Stimulated activated CD4-positive, alpha-beta T cell treated with anti-CD3 and anti-CD28 coated beads, TNF-alpha, amount 100 ng/mL, for 24 hours (primary cell): ENCODE measurements at regions not wholly inside any gene's neighbourhood (a gene's known extent, or its start where the extent isn't known, plus 50 kb on each side); places are given as distances from the start of the nearest gene placed in this dataset.
"Not testable (repeated sequence)": the region's sequence is repeated elsewhere in the genome, so short reads cannot be mapped to it uniquely, and the experiment has no call there.

Source experiments
- DNase-seq, 3 experiments: peaks; one replicate each; pipeline ENCODE4 v3.0.0-alpha.2; 2020; ENCODE audit warnings: low read depth in 3 of 3

DNA sequence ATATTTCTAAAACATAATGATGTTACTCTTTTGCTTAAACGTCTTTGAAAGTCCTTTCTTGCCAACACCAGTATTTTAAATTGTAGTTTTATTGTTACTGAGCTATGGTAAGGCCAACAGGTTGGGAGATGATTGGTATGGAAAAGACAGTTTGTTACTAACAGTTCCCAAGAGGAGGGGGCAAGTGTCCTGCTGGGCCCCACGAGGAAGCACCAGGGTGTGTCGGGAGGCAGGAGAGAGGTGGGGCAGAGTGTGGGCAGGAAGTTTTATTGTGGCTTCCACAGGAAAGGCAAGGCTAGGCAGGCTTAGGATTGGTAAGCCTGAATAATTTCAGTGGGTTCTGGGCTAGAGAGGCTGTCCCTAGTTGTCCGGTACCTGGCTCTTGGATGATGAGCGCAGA lies 134.3 kb downstream of the SOCS6 start:
- DNase-seq: no peak

DNA sequence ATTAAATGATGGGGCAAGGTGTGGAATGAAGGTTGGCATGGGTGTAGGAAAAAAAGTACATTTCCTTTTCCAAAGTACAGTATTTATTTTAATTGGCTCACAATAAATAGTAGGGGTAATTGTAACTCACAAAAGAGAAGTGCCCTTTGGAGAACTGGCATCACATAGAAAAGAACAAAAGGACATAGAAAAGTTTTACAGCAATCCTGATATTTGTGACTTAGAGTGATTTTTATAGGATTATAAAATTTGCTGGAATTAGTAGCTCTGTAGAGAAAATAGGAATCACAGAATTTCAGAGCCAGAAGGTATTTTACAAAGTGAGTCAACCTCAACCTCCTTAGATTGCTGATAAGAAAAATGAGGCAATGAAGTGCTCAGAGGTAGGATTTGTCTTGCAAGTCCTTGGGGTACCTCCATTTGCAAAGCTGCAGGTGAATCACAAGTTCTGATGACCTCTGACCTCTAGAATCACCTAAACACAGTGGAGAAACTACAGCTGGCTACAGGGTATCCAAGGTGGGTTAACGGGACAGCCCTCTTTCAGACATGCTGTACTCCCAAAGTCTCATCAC lies 133.6 kb downstream of the SOCS6 start:
- no peak for DNase-seq

DNA sequence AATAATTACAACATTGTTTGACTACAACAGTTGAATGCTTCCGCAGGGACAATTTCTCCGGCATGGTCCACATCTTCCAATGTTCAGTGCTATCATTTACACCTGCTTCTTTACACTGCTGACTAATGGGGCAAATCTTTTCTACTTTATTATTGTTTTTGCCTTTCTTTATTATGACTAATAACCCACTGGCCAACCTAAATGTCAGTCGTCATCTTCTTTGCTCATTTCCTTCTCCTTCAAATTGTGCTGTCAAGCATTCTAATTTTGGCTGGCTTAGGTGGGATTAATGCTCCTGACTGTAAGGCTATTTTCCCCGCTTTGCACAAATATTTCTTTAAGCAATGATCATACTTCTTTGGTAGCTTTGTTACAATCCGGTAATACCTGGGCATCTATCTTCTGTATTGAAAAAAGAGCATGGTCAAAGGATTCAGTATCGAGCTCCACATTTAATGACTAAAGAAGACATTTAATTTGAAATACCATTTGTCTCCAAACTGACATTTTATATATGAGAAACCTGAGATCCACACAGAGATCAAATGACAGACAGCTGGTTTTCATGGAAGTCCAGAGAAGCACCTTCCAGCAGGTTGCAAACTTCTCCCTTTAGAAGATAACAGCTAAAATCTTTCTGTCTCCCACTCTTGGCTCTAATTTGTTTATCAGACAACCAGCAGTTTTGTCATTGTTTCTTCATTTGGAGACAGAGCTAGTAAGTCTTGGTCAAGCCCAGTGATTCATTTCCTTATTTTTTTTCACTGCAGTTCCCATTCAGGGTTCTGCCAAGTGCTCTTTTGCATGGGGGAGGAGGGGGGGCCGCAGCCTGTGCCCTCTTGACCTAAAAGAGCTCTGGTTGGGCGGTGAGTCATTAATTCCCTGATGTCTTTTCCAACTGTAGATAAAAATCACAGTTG lies 132.9 kb downstream of the SOCS6 start:
- no peak for DNase-seq

DNA sequence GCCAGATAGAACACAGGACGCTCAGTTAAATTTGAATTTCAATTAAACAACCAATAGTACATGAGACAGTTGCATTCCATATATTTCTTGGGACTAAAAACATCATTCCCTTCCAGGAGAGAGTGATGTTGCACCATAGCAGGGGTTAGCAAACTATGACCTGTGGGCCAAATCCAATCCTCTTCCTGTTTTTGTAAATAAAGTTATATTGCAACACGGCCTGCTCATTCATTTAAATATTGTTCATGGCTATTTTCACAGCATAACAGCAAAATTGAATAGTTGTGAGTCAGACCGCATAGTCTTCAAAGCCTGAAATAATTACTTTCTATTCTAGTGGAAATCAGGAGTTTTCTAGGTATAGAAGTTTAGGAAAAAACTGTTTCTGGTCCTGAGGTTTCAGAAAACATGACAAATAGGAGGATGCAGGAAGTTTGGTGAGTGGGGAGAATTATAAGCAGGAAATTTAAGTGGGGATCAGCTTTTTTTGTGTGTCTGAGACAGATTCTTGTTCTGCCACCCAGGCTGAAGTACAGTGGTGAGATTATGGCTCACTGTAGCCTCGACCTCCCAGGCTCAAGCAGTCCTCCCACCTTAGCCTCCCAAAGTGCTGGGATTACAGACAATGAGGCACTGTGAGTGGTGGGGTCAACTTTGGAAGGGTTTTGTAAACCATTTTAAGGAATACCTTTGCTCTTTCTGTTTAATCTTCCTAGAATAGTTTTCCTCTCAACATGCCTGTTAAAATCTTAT lies 131.5 kb downstream of the SOCS6 start:
- DNase-seq: no peak

DNA sequence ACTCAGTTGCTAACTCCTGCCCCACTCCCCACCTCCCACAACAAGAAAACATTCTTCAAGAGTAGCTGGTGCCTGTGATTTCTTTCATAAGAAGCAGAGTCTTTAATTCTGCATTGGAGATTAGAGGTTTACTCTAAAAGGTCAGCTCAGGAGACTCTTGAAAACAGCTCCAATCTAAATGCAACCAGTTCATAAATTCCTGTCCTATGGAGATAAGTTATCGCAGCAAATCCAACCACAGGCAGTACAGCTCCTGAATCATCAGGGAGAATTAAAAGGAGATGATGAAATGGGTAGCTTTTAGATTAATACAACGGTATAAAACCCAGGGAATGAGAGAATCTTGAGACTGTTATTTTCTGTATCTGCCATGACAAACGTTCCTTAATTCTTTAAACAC lies 130.7 kb downstream of the SOCS6 start:
- no peak for DNase-seq

DNA sequence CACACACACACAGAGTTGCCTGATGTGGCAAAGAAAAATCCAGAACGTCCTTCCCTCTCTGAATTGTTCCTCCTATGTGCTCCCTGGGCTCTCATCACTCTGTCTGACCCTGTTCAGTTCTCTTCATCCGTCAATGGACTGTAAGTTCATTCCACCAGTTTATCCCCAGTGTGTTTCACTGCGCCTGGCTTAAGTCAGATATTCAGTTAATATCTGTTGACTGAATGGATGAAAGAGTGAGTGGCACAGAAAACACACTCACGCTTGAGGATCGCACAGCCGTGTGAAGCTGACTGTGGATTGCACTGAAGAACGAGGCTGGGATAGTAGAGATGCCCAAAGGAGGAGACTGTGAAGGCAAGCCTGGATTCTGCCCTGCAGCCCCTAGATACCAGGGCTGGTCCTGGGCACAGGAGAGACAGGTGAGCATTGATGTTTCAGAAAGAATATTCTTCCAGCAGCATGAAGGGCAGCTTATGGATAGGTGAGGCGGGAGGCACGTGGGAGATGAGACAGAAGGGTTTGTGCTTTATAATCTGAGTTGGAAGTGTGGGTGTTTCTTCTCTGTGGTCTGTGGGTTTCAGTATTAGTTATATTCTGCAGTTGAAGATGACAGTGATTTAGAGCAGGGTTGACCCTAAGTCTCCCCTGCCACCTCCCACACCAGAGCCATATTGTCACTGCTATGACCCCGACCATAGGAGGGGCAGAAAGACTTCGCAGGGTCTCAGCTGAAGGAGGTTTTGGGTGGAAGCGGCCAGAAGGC lies 129.9 kb downstream of the SOCS6 start:
- no peak for DNase-seq

DNA sequence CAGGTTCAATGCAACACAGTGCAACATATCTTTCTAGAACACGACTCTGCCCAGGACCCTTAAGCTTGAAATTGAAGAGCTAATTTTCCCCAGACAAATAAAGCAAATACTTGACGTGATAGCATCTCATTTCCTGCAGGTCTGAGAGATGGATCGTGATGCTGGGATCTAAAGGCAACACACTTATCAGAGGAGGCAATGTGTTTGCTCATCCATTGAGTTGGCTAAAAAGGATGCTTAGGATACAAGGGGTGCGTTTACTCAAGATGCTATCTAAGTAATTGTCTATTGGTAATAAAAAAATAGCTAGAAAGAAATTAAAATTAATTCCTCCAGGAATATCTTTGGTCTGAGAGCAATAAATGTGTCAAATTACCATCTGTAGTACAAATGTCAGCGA lies 129.0 kb downstream of the SOCS6 start:
- no peak for DNase-seq

DNA sequence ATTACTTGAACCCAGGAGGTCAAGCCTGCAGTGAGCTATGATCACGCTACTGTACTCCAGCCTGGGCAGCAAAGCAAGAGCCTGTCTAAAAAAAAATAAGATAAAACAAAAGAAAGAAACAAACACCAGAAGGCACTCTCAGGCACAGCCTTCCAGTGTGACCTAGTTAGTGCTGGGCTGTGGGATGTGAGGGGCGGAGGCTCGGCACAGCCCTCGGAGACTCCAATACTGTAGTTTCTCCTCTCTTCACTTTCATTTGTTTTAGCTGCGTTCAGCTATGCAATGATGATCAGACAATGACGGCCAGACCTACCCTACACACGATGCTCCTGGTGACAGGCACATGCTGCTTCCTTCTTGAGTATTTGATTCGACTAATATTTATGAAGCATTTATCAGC lies 127.7 kb downstream of the SOCS6 start:
- DNase-seq: no peak

DNA sequence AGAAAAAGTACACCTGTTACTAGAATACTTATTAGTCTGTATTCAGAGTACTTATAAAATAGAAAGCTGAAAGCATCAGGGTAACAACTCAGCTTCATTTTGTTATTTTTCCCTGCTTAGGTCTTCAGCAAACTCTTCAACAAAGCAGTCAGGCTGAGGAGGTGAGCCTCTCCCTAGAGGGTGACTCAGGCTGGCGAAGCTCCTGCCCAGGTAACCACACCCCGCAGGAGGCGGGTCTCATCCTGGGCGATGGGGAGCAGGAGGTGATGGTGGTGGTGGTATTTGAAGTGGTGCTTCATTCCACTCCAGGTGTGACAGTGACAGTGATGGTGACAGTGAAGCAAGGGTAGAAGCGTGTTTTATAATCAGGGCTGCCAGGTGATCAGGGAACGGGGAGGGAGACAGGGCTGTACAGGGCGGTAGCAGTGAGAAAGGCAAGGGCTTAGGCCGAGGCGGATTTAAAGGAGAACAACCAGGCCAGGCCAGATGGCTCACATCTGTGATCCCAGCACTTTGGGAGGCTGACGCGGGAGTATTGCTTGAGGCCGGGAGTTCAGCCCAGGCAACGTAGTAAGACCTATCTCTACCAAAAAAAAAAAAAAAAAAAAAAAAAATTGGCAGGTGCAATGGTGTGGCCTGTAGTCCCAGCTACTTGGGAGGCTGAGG lies 127.1 kb downstream of the SOCS6 start:
- no peak for DNase-seq

DNA sequence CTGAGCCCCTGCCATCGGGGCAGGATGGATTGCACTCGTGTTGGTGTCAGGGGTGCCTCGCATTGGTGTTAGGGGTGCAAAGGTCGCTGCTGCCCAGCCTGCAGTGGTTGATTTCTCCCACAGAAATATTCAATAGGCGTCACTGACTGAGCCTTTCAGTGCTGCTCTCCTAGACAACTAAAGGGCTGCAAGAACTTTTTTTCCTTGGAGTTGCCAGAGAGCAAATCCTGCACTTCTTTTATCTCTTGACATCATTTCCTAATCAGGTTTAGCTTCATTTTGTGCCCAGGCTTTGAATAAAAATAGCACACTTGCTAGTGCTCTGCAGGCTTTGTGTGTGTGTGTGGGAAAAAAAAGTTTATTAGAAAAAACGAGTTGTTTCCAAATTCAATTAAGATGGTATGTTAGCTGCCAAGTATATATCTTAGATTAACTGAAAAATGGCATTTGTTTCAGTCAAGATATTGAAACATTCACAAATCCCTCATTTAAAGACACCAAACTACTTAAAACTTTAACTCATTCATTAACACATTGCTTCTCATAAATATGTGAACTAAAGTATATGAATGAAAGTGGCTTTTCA lies 125.6 kb downstream of the SOCS6 start:
- DNase-seq: no peak

DNA sequence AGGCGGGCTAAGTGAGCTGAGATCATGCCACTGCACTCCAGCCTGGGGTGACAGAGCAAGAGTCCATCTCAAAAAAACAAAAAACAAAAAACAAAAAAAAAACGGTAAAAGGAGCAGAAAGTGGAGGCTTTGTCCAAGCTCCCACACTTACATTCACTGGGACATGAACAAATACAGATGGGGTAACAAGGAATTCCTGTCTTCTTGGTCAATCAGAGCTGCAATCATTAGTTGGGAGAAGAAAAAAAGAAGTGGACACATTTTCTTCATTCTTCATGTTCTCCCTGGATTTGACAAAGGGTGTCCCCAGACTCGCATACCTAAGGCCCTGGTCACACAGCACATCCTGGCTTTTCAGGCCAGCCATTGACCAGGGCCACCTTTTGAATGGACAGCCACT lies 124.6 kb downstream of the SOCS6 start:
- no peak for DNase-seq

DNA sequence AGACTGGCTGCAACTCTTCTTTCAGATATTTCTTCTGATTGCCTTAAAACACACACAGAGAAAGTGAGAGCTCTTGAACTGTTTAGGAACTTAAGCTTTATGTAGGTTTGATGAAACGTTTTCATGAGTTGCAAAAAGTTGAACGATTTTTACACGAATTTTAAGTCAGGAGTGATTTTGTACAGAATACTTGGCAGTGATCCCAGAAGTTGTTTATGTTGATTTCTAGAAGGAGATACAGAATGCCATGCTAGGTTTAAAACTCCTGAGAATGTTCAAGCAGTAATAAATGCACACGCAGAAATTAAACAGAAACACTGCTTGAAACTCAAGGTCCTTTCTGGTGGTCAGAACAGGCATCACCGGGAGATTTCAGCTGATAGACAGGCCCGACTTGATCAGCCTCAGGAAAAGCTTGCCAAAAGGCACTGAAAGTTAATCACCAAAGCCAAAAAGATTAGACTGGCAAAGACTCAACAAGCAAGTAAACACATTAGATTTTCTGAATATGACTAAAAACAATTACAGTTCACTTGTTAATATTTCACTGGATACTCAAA lies 123.1 kb downstream of the SOCS6 start:
- DNase-seq: no peak

DNA sequence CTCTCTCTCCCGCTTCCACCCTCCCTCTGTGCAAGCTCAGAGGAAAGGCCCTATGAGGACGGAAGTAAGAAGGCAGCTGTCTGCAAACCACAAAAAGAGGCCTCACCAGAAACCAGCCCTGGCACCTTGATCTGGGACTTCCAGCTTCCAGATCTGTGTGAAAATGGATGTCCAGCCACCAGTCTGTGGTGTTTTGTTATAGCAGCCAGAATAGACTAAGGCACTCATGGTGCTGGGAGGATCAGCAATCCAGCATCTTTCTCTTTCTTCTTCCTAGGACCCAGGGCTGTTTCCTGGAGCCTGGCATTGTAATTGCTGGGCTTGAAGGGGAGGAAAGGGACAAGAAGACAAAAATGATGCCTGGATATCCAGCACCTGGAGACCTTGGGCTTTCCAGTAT lies 122.5 kb downstream of the SOCS6 start:
- DNase-seq: no peak

DNA sequence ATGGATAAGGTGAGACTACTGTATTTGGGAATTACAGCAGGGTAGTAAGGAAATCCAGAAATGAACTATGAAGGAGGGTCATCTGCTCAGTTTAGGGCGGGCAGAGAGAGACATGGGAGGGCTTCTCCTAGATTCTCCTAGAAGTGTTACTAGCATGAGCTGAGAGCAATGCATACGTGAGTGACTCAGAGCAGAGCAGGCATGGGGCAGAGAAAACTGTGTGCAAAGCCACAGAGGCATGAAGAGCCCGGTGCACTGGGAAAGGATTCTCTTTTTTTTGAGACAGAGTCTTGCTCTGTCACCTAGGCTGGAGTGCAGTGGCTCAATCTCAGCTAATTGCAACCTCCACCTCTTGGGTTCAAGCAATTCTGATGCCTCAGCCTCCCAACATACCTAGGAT lies 116.2 kb downstream of the SOCS6 start:
- DNase-seq: no peak

DNA sequence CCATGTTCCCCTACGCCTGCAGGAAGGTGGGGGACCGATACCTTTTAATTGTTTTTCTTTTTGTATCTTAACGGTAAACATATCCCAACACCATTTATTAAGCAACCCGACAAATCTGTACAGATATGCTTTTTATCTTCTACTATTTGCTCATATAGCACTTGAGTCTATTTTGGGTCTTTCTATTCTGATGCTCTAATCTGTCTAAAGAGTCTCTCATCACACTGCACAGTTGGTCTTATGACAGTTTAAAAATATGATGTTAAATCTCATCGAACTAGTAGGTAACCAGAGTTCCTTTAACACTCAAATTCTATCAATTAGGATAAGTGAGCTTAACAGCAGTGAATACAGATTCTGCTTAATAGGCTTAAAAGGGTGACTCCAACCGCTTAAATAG lies 111.6 kb downstream of the SOCS6 start:
- no peak for DNase-seq

DNA sequence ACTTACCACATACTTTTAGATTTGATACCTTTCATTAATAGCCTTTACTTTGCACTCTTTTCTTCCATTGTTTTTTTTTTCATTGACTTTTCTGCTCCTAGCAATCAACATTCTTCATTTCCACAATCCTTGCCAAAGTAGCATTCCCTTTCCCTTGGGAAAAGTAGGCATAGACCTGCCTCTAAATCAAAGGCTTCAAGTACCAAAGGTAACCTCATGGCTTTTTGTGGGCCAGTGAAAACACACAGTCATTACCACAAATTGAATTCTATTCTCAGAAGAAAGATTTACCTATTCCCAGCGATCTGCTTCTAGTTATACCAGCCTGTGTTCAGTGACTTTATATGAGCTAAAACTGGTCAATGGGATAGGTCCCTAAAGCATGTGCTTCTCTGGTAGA lies 109.2 kb downstream of the SOCS6 start:
- DNase-seq: no peak

DNA sequence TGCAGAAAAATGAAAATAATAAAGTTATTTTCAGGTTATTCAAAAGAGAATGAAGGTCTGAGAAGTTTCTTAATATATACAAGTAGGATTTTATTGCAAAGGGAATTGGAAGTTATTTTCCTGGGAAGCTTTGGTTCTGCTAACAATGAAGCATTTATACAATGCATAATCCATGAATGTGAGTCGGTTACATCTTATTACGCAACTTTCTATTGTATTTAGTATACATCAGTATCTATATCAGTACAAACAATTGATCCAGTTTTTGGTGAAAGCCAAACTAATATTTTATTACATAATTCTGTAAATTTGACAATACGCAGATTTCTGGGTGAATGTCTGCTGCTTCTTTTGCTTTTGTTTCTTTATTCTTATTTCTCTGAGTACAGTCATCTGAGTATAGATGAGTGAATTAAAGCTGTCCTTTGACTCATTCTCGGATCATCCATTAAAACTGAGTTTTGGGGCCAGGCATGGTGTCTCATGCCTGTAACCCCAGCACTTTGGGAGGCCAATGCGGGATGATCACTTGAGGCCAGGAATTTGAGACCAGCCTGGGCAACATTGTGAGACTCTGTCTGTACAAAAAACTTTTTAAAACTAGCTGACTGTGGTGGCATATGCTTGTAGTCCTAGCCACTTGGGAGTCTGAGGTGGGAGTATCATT lies 108.5 kb downstream of the SOCS6 start:
- DNase-seq: no peak

DNA sequence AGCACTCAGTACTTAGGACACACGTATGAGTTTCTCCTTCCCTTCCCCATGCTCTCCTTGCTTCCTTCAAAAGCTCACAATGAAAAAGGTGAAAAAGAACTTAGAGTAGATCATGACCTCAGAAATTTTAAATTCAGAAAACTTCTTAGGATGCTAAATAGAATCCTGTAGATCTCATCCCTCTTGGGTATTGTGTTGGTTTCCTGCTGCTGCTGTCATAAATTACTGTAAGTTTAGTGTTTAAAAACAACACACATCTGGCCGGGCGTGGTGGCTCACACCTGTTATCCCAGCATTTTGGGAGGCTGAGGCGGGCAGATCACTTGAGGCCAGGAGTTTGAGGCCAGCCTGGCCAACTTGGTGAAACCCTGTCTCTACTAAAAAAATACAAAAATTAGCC lies 106.9 kb downstream of the SOCS6 start:
- DNase-seq: not testable (repeated sequence)

DNA sequence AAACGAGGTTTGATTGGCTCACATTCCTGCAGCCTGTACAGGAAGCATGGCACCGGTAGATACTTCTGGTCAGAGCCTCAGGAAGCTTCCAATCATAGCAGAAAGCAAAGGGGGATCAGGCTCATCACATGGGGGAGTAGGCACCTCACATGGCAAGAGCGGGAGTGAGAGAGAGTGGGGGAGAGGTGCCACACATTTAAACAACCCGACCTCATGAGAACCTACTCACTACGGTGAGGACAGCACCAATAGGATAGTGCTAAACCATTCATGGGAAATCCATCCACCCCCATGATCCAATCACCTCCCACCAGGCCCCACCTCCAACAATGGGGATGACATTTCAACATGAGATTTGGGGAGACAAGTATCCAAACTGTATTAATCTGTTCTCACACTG lies 105.8 kb downstream of the SOCS6 start:
- DNase-seq: no peak

DNA sequence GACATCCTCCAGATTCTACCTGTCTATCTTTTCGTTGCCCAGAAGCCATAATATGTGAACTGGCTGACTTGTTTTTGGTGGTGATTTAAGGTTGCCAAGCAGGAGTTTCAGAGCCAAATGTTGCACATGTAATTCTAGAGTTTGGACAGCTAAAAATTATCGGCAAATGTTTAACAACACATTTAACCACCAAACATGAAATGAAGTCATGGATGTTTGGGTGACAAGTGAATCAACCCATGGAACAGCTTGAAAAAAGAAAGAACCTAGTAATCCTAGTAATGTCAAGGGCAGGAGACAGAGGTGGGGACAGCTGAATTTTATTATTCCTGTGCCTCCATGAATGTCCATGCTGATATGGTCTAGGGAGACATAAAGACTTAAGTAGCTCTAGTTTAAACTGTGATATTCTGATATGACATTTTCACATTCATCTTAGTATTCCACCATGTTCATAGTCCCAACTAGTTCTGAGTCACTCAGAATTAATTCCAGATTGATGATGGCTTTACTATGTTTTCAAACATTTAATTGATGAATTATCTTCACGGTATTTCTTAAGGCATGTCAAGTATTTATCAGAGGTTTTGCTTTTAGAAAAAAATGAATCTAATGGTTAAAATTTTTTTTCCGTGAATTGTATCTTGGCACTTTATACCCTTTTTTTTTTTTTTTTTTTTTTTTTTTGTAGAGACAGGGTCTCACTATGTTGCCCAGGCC lies 101.7 kb downstream of the SOCS6 start:
- DNase-seq: no peak
